ENCODE measurements at regions not wholly inside any gene's neighbourhood (a gene's known extent, or its start where the extent isn't known, plus 50 kb on each side); places are given as distances from the start of the nearest gene placed in this dataset.

DNA sequence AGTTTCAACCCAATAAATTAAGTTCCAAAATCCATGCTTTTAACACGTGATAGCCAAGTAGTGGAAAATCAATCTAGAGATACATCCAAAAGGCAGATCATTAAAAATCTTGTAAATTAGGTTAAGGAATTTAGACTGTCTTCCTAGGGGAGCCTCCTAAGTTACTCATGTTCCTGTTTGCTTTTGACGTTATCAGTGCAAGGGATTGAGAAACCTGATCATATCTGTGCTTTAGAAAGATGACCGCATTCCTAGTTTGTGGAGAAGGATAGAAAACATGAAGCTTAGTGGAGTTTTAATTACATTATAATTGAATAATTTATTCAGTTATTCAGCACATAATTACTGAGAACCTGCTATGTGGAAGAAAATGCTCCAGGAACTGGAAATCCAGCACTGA, 251.0 kb upstream of the ARGLU1 start:
- no peak for DNase-seq

GRCh38 chr13:106815545-106815944, 247.6 kb upstream of the ARGLU1 start:
- no peak for DNase-seq

DNA sequence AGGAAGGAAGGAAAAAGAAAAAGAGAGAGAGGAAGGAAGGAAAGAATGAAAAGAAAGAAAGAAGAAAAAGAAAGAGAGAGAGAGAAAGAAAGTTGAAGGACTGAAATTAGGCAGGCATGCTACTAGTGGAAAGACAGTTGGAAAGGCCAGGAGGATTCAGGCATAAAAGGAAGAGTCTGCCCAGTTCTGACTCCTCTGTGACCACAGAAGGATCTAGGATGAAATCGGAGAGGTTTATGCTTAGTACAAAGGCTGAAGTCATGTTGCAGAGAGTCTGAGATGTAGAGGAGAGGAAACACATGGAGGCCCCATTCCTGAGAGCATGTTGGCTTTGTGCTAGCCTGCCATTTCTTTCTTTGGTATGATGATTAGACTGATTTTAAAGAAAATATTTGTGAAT, 246.5 kb upstream of the ARGLU1 start:
- DNase-seq: no peak

GRCh38 chr13:106810069-106810468, 242.1 kb upstream of the ARGLU1 start:
- no peak for DNase-seq

DNA sequence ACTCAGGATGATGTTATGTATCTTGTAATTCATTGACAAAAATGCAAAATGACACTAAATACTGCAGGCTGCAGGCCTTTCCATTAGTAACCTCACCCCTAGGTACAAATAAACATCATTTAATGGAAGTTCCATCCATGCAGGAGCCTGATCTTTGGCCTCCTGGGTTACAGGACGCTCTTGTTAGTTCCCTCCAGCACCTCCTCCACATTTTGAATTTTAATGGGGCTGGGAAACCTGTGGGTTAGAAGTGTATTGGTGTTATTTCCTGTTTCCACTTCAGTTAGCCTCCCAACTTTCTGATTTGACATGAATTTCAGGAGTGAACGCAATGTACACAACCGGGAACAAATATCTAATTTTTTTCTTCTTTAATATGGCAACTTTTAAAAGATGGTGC, 237.1 kb upstream of the ARGLU1 start:
- DNase-seq: no peak

- DNase-seq: no peak
Measured at GRCh38 chr13:106802917-106803316, 235.0 kb upstream of the ARGLU1 start.

- DNase-seq: no peak
Measured at GRCh38 chr13:106799781-106800335, 231.9 kb upstream of the ARGLU1 start.

GRCh38 chr13:106797081-106797640, 229.2 kb upstream of the ARGLU1 start:
- DNase-seq: no peak

GRCh38 chr13:106796280-106797047, 228.5 kb upstream of the ARGLU1 start:
- DNase-seq: no peak

GRCh38 chr13:106795847-106796246, 227.9 kb upstream of the ARGLU1 start:
- DNase-seq: no peak

GRCh38 chr13:106794117-106794516, 226.2 kb upstream of the ARGLU1 start:
- DNase-seq: no peak

DNA sequence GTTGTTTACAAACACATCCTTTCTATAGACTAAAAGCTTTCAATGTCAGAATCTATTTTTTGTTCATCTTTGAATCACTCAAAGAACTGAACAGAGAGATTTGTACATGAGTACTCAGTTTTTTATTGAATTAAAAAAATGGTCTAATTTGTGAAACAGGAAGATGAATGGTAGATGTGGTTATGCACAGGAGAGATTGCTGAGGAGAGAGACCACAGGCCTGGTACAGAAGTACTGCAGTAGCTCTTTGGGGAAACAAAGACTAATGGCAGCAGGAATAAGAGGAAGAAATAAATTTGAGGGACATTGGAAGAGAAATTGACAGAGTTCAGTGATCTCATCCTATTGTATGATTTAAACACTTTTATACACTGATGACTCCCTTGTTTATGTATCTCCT, 222.0 kb upstream of the ARGLU1 start:
- DNase-seq: no peak

DNA sequence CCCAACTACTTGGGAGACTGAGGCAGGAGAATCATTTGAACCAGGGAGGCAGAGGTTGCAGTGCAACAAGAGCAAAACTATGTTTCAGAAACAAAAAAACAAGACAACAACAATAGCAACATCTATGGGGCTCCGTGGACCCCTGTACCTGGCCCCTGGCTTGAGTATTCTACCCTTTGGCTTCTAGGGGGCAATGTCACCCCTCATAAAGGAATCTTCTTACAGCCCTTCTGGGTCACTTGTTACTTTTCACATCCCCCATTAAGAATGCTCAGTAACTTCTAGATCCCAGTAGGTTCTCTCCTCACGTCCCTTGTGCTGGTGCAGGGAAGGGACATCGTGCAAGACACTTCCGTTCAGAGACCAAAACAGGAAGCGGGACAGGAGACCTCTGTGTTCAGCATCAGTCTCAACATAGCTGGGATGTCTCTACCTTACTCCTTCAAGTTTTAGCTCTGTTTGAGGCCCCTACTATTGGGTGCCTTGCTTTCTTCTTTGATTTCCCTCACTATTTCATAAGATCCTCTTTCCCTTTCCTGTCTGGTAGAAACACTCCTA, 218.1 kb upstream of the ARGLU1 start:
- no peak for DNase-seq

- no peak for DNase-seq
Measured at GRCh38 chr13:106774621-106775020, 206.7 kb upstream of the ARGLU1 start.

DNA sequence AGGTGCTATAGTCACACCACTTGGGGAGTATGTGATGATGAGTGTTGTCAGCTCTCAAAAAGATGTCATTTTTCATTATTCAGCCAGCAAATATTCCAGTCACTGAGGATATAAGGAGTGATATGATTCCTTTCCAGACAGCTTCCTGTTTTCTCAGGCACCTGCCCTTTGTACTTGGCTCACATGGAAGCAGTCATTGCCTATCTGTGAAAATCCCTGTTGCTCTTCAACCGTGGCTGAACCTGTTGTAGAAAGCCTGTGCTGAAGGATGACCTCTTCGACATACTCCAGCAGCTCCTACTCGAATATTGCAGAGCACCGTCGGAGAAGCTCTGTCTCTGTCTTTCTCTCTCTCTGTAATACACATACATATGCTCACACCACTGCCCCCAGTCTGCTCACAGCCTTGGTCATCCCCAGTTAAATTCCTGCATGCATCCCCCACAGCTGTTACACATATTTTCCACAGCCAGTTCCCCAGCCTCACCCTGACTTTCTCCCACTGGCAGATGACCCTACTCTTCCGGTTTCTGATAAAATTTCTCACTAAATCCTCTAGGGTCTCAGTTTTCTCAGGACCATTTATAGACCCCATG, 204.2 kb upstream of the ARGLU1 start:
- DNase-seq: no peak

DNA sequence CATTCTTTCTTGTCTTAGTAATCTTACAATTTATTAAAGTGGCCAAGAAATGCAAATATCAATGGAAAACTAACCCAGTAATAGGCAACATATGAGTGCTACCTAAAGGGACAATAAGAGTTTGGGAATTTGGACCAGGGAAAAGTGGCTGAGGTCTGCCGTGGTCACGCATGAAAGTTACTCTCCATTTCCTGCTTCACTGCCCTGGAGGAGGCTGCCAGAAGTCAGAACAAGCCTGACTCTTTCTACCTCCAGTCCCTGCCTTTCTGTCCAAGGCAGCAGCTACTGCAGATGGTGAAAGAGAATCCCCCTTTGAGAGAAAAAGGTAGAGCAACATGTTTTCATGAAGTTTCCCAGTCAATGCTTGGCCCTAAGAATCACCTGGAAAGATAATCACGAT, 201.1 kb upstream of the ARGLU1 start:
- DNase-seq: no peak

- no peak for DNase-seq
Measured at GRCh38 chr13:106762708-106763107, 194.8 kb upstream of the ARGLU1 start.

- no peak for DNase-seq
Measured at GRCh38 chr13:106756446-106756845, 188.5 kb upstream of the ARGLU1 start.

DNA sequence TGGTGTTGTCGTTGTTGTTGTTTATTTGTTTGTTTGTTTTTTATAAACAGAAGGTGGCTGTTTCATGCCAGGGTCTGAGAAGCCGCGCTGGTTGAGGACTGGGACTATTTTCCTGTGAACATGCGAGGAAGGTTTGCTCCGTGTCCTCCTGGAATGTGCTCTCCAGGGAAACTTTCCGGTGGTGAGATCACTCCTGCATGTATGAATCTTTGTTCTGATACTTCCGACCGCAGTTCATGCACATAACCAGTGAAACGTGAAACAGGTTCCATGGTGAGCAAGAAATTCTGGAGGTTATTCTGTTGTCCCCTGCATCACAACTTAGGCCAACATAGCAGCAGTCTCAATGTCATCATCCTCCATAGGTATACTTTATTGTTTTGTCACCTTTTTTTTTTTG, 187.6 kb upstream of the ARGLU1 start:
- DNase-seq: no peak

- no peak for DNase-seq
Measured at GRCh38 chr13:106753251-106753650, 185.3 kb upstream of the ARGLU1 start.

DNA sequence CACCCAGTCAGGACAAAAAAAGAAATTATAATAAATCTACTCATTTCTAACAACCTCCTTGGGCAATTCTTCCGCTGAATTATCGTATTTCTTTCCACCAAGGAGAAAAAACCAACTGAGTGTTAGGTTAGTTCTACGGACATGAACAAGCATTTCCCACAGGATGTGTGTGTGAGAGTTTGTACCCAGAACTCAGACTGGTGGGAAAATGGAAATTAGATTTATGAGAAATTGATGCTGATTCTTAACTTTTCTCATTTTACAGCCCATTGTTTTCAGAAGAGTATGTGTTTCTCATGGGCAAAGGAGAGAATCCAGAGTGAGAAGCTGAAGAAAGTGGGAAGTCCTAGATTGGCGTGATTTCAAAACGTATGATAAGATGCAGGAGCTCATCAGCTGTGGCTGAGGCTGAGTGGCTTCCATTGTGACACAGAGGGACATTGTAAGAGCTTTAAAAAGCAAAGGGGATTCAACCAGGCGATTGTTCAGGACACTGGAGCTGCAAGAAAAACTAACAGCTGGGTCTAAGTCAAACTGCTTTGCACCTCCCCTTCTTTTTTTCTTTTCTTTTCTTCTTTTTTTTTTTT, 184.7 kb upstream of the ARGLU1 start:
- no peak for DNase-seq

DNA sequence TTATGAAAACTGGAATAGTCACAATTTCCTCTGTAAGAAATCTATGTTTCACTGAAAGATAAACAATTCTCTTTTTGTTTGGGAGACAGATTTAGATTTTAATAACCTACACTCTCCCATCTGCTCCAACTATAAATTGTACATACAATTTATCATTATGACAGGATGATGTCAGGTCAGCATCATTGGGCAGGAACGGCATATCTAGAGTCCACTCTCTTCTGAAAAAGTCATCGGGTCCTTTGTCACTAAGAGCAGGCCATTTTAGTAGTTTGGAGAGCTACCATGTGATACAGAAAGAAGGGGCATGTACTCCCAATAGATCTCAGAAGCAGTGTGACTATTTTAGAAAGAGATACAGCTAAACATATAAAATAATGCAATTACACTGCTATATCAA, 180.8 kb upstream of the ARGLU1 start:
- no peak for DNase-seq

DNA sequence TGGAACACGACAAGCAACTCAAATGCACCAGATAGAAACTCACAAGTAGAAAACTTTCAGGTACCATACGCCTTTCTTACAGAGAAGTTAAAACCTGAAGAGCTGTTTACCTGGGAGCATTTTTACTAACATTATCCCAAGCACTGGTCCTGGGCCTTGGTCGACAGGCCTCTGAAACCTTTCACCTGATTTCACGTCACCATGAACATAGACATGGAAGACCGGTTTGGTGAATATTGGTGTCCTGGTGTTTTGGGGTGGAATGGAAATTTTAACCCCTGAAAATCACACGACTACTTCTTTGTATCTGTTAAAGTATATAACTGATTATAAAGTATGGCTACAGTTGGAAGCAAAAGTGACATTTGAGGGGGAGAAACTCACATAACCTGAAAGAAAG, 176.6 kb upstream of the ARGLU1 start:
- DNase-seq: no peak

Data from DMS 273 treated with DMSO at 0.1 percent for 48 hours (cell line).